KMS-11 (cell line): ENCODE measurements at regions not wholly inside any gene's neighbourhood (a gene's known extent, or its start where the extent isn't known, plus 50 kb on each side); places are given as distances from the start of the nearest gene placed in this dataset.

ENCODE experiments used
- H2AFZ ChIP-seq: fragments of 200-600 bp; sonication (generic); 2 replicates; pipeline ENCODE4 v1.6.1; 2016; ENCODE audit warnings: antibody characterized with exemption, mixed run types, low read depth
- H3K27ac ChIP-seq: fragments of 200-600 bp; sonication (generic); 2 replicates; pipeline ENCODE4 v1.6.1; 2016; ENCODE audit warnings: mild to moderate bottlenecking, mixed run types
- H3K27me3 ChIP-seq: fragments of 200-600 bp; sonication (generic); 2 replicates; pipeline ENCODE4 v1.6.1; 2017; ENCODE audit warnings: mild to moderate bottlenecking, low read depth, mixed run types, moderate library complexity; ENCODE audit not compliant: insufficient read depth
- H3K36me3 ChIP-seq: fragments of 200-600 bp; sonication (generic); 2 replicates; pipeline ENCODE4 v1.6.1; 2017; ENCODE audit warnings: mild to moderate bottlenecking, mixed run types; ENCODE audit not compliant: insufficient read depth
- H3K4me1 ChIP-seq: fragments of 200-600 bp; sonication (generic); 2 replicates; pipeline ENCODE4 v1.6.1; 2016; ENCODE audit warnings: mild to moderate bottlenecking, low read depth, mixed run types; ENCODE audit not compliant: poor library complexity, severe bottlenecking
- H3K4me2 ChIP-seq: fragments of 200-600 bp; sonication (generic); 2 replicates; pipeline ENCODE4 v1.7.0; 2016; ENCODE audit warnings: mild to moderate bottlenecking, mixed run types
- H3K4me3 ChIP-seq: fragments of 200-600 bp; sonication (generic); IDR thresholded peaks from 2 replicates; pipeline ENCODE4 v1.6.1; 2017; ENCODE audit warnings: low read depth, low read length, mixed read lengths; ENCODE audit not compliant: insufficient read depth
- H3K79me2 ChIP-seq: fragments of 200-600 bp; sonication (generic); 2 replicates; pipeline ENCODE4 v1.6.1; 2016; ENCODE audit warnings: low read depth, mixed run types; ENCODE audit not compliant: insufficient read depth
- H3K9ac ChIP-seq: fragments of 200-600 bp; sonication (generic); 2 replicates; pipeline ENCODE4 v1.6.1; 2016; ENCODE audit warnings: mild to moderate bottlenecking, mixed run types
- H4K20me1 ChIP-seq: fragments of 200-600 bp; sonication (generic); 2 replicates; pipeline ENCODE4 v1.6.1; 2016; ENCODE audit warnings: mild to moderate bottlenecking, mixed run types; ENCODE audit not compliant: insufficient read depth
- CTCF ChIP-seq: fragments of 200-600 bp; sonication (generic); conservative IDR thresholded peaks from 2 replicates; pipeline ENCODE4 v1.6.1; 2017; ENCODE audit warnings: low read depth, mild to moderate bottlenecking, antibody characterized with exemption, low read length, moderate library complexity, mixed read lengths

- H3K27me3 ChIP-seq: no peaks in the 10 kb centered on the region
- H3K4me3 ChIP-seq: no peak overlapping the region
- H3K27ac ChIP-seq: no peak overlapping the region
- H3K79me2 ChIP-seq: no peaks in the 10 kb centered on the region
- H4K20me1 ChIP-seq: no peaks in the 10 kb centered on the region
- no peak overlapping the region for H3K9ac ChIP-seq
- no peak for TF ChIP-seq CTCF
- no peak overlapping the region for H2AFZ ChIP-seq
- H3K4me1 ChIP-seq: no peaks in the 10 kb centered on the region
- no peaks in the 10 kb centered on the region for H3K36me3 ChIP-seq
- H3K4me2 ChIP-seq: no peak overlapping the region
These were observed 190.9 kb downstream of the HINT1 start for GRCh38 chr5:130974021-130974683.

GRCh38 chr5:130966990-130967525, 198.0 kb downstream of the HINT1 start:
- Histone ChIP-seq H3K4me2 (no peak overlapping the region), H4K20me1 (no peaks in the 10 kb centered on the region), H3K27ac (no peak overlapping the region), H3K36me3 (no peaks in the 10 kb centered on the region), H2AFZ (no peak overlapping the region), H3K79me2 (no peaks in the 10 kb centered on the region), H3K4me3 (no peak overlapping the region), H3K27me3 (no peaks in the 10 kb centered on the region), H3K4me1 (no peaks in the 10 kb centered on the region), H3K9ac (no peak overlapping the region)
- TF ChIP-seq CTCF: no peak

GRCh38 chr5:130965920-130966319, 199.1 kb downstream of the HINT1 start:
- Histone ChIP-seq H4K20me1 (no peaks in the 10 kb centered on the region), H3K27me3 (no peaks in the 10 kb centered on the region), H3K79me2 (no peaks in the 10 kb centered on the region), H3K4me2 (no peak overlapping the region), H3K36me3 (no peaks in the 10 kb centered on the region), H3K4me3 (no peak overlapping the region), H3K4me1 (no peaks in the 10 kb centered on the region), H3K9ac (no peak overlapping the region), H2AFZ (no peak overlapping the region), H3K27ac (no peak overlapping the region)
- TF ChIP-seq CTCF: no peak

GRCh38 chr5:130965360-130965759, 199.7 kb downstream of the HINT1 start:
- Histone ChIP-seq H2AFZ (no peak overlapping the region), H3K4me2 (no peak overlapping the region)

More at GRCh38 chr5:130965360-130965759, 199.7 kb downstream of the HINT1 start:
- H3K79me2 ChIP-seq: no peaks in the 10 kb centered on the region
- H3K27me3 ChIP-seq: no peaks in the 10 kb centered on the region
- no peaks in the 10 kb centered on the region for H4K20me1 ChIP-seq
- no peak overlapping the region for H3K9ac ChIP-seq
- TF ChIP-seq CTCF: no peak
- H3K4me3 ChIP-seq: no peak overlapping the region
- H3K27ac ChIP-seq: no peak overlapping the region
- H3K36me3 ChIP-seq: no peaks in the 10 kb centered on the region
- H3K4me1 ChIP-seq: no peaks in the 10 kb centered on the region
